GM19025 (cell line): ENCODE measurements at regions not wholly inside any gene's neighbourhood (a gene's known extent, or its start where the extent isn't known, plus 50 kb on each side); places are given as distances from the start of the nearest gene placed in this dataset.

ENCODE experiments used
- ATAC-seq: cut with Tn5 transposase; IDR thresholded peaks from one replicate; pipeline ENCODE4 v1.9.1; 2021; ENCODE audit warnings: mild to moderate bottlenecking, low read depth, moderate library complexity; ENCODE audit not compliant: unreplicated experiment

DNA sequence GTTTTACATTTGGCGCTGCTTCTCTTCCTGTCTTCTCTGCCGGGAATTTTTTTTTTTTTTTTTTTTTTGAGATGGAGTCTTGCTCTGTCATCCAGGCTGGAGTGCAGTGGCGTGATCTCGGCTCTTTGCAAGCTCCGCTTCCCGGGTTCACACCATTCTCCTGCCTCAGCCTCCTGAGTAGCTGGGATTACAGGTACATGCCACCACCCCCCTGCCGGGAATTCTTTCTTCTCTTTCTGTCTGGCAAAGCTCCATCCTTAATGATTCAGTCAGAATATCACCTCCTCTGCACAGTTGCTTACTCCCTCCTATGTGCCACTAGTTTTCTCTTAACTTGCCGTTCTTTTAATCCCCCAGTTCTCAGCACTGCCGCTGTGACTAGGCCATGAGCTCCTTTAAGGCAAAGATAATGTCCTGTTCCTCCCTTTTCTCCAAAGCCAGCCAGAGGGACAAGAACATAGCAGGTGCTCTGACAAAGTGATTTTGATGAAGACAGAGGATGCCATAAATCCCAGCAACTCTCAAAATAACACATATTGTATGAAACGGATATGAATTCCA, 112.1 kb upstream of the LRATD1 start:
- ATAC-seq, result no peak

DNA sequence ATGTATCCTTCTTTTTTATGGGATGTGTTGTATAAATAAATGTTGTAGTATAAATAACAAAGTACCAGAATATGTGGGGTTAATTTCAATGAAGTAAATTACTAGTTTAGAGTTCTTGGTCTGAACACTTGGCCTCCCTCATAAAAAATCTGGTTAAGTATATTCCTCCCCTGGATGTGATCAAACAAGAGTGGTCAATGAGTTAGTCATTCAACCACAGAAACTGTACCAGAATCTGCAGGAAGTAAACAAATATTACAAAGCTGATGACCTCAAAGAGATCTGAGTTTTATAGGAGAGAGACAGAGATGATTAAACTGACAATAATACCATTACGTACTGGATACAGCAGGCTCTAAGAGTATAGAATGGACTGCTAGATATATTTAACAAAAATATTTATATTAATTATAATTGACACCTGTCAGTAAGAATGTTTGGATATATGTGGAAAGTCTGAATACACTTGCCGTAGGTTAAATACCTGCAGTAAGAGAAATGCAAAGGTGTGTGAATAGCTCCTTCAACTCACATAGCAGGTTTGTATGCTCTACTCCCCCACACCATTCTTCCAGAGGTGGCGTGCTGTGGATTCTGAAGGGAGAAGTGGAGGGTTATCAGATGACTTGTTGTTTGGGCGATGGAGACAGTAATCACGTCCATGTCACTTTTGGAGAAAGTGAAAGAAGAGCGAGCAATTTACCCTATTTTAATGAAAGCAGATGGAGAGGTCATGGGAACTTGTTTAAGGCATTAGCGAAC, 108.3 kb upstream of the LRATD1 start:
- ATAC-seq, result no peak

DNA sequence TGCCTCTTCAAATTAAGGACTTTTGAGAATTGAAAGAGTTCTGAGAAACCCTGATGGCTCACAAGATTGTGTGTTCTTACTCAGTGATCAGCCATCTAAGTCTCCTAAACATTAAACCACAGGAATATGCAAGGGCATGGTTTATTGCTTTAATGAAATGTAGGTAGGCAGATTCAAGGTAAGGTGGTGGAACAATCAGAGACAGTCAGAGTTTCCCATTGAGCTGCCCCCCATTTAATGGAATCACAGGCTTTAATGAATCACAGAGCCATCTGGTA, 107.8 kb upstream of the LRATD1 start:
- no peak for ATAC-seq

DNA sequence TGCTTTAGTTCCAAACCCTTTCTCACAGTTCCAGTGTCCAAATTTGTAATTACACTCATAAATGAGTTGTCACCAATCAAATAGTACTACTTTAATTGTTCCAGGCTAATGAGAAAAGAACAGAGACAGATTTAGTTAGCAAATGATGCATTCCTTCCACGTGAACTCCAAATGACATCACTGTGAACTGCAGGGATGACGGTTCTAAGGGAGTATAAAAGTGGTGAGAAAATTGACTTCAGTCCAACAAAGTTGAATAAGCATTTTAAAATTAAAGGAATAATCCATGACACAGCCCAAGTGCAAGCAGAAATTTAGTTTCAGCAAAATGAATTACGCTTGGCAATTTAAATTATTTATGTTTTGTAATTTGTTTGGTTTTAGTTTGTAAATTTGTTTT, 102.0 kb upstream of the LRATD1 start:
- no peak for ATAC-seq

DNA sequence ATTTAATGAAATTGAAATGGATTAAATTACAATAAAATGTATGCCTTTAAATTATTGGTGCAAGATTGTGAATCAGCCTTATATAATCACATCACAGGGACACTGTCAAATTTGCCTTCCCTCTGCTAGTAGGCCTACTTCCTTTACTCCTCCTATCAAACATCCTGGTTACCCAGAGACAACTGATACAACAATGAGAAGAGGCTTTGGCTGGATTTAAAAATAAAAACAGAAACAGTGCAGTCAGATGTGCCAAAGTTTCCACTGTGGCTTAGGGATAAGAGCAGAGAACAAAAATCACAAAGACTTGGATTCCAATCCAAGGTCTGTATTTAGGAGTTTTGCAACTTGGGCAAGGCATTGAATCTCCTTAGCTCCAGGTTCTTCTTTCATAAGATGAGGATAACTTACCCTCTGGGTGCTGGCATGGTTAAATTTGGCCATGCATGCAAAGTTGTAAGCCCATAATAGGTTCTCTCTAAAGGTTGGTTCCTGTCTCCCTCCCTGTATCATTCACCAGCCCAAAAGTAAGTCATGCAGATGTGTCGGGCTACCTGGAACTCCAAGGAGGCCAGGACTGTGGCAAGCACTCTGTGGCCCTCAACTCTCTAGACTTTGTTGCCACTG, 99.3 kb upstream of the LRATD1 start:
- ATAC-seq, result no peak

DNA sequence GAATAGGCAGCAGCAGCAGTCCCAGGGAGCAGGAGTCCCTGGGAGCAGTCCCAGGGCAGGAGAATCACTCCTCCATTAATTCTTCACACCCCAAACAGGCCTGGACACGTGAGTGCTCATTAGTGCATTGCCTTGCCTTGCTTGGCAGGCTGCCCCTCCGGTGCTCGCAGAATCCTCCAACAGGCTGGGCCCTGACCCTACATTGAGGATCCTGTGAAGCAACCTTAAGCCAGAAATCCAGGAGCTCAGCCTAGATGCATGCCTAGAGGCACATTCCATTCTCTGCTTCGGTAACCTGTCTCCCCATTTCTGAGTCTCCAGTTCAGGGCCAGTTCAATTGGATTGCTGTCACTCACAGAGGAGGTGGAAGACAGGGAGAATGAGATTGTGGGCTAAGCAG, 97.4 kb upstream of the LRATD1 start:
- ATAC-seq, result no peak

DNA sequence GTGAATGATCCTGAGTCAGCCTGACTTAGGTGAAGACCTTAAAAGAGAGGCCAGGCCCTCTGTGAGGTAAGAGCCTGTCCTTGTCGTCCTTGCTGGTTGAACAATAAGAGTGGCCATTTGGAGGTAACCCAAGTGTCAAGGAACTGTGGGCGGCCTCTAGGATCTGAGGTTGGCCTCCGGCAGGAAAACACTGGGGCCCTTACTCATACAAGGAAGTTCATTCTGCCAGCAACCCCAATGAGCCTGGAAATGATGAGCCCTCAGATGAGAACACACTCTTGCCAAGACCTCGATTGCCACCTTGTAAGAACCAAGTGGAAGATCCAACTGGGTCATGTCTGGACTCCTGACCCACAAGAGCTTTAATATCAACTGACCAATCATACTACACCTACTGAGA, 95.5 kb upstream of the LRATD1 start:
- ATAC-seq, result no peak

DNA sequence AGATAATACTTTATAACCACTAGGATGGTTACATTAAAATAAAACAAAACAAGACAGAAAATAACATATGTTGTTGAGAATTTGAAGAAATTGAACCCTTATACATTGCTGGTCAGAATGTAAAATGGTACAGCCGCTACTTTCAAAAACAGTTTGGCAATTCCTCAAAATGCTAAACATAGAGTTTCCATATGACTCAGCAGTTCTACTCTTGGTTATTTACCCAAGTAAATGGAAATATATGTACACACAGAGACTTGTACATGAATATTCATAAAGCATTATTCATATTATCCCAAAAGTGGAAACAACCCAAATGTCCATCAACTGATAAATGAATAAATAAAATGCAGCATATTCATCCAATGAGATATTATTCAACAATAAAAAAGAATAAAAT, 92.5 kb upstream of the LRATD1 start:
- no peak for ATAC-seq

DNA sequence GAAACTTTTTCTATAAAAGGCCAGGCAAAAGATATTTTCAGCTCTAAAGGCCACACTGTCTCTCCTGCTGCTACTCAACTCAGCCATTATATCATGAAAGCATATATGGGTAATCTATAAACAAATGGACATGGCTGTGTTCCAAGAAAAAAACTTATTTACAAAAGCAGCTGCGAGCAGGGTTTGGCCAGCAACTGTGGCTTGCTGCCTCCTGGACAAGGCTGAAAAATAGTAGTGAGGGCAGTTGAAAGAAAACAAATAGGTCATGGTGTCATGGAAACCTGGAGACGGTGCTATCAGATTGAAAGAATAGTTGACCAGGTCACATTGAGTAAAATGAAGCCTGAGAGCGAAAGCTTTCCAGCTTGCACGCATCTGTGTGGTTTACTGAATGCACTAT, 89.2 kb upstream of the LRATD1 start:
- no peak for ATAC-seq

DNA sequence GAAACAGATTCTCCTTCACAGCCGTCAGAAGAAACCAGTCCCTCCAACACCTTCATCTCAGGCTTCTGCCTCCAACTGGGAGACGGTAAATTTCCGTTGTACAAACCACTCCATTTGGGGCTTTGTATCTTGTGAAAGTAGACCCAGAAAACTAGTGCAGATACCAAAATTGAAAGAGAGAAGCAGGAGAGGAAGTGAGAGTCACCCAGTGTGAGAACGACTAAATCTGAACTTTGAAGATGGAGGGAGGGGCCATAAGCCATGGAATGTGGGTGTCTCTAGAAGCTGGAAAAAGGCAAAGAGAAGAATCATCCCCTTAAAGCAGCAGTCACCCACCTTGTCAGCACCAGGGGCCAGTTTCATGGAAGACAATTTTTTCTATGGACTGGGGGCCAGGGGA, 88.3 kb upstream of the LRATD1 start:
- ATAC-seq, result no peak

DNA sequence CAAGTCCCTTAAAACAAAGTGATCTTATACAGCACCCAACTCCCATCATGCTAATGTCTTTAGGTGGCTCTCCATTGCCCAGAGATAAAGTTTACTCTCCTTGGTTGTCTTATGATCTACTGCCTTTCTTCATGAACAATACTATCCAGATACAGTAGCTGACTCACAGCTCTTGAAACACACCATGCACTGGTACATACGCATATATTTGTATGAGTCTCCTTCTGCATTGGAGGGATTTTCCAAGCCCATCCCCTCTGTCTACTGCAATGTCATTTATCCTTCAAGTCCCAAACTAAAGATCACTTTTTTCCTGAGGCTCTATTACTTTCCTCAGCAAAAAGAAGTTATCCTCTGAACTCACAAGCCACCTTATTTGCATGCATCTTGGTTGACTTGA, 84.7 kb upstream of the LRATD1 start:
- ATAC-seq, result no peak

DNA sequence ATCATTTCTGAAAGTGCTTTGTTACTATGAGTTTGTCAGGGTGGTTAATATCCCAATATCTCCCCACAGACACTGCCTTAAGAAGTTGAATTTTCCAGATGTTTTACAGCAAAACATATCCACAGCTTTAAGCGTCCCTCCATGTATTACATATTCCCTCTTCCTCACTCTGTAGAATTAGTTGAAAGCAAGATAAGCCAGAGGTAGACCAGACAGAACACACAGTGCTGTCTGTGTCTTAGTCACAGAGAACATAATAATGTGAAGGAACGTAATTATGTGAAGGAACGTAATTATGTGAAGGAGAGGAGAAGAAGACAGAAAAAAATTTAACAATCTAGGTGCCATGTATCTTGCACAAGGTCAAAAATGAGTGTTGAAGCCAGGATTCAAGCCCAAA, 81.9 kb upstream of the LRATD1 start:
- ATAC-seq, result no peak

DNA sequence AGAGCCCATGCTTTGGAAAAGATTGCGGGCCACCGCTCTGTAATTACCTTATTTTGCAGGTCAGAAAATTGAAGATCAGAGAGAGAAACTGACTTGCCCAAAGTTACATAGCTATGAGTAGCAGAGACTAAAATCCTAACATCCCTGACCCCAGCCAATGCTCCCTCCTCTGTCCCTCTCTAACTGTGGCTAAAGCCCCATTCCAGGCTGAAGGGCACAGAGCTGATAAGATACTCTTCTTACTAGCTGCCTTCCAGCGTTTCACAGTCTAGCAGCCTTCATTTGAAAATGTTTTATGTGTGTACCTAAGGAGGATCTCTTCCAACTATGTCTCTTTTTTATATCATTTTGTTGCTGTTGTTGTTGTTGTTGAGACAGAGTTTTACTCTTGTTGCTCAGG, 81.4 kb upstream of the LRATD1 start:
- ATAC-seq, result no peak

DNA sequence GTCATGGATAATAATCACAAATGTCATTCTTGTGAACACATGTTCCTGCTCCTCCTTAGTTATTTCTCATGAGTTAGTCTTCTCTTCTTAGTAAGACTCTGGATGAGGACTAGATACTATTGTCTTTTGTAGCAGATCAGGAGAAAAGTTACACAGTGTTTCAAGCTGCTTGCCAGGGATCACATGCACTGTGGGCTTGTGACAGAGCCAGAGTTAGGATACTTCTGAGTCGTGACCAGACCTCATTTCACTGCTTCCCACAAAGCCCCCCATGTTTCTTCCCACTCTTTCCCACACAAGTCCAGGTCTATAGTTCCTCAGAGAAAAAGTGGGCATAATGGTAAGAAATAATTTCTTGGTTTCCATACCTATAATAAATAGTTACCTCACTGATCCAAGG, 80.2 kb upstream of the LRATD1 start:
- no peak for ATAC-seq

DNA sequence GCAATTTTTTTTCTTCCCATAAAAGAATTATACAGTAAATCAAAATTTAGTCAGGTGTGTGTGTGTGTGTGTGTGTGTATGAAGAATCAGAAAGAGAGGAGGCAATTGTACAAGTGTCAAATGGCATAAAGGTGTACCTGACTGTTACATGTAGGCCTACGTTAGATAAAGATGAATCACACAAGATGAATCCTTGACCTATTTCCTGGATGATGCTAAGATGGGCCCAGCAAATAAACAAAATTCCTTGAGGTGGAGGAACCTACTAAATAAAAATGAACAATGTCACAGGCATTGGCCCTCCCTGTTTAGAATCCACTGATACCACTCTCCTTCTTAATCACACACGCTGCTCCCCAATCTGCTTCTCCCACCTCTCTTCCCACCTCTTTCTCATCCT, 79.7 kb upstream of the LRATD1 start:
- ATAC-seq, result no peak

DNA sequence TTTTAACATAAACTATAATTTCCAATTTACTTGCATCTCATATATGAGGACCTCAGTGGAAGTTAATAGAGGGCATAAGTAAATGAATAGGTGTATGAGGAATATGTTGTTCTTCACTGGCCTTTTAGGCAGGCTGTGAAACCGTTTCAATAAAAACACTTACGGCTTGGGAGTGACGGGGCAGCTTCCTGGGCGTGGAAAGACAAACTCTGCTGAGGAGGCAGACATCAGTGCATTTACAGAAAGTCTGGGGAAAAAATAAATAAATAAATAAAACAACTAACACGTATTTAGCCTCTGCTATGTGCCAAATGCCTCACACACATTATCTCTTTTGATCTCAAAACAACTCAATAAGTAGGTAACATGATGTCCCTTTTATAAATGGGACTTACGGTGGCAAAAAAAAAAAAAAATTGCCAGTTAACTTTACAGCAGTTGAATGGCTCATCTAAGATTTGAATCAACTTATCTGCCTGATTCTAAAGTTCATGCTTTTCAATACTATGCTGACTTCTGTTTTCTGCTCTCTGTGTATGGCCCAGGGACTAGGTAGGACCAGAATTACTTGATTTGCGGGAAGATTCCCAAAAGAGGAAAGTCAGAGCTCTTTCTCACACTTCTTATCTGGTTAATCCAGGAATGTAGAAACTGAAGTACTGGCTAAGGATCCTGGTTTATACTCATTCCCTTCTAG, 77.5 kb upstream of the LRATD1 start:
- no peak for ATAC-seq

DNA sequence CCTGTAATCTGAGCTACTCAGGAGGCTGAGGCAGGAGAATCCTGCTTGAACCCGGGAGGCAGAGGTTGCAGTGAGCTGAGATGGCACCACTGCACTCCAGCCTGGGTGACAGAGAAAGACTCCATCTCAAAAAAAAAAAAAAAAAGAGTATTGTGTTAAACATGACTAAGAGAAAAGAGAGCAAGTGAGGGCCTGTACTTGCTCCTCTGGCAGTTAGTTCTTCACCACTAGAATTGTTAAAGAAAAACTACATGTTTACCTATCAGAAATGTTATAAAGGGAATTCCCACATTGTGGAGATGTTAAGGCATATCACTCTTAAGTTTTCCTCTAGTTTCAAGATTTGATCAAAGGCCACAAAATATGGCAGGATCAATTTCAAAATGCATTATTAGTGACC, 75.4 kb upstream of the LRATD1 start:
- no peak for ATAC-seq

DNA sequence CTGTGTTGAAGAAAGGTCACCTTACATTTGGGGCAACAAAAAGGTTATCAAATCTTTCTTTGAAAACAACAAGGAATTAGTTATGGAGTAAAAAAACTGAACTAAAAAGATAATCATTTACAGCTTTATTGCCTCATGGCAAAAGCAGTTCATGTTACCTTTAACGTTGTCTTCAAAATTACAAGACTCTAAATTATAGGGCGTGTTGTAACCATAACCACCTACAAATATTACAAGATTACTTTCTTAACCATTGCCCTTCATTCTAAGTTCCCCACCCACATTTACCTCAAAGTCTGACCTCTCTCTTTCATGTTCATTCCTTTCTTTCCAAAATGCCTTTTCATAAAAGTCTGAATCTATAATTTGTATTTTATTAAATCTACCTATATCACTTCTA, 74.6 kb upstream of the LRATD1 start:
- ATAC-seq, result no peak

DNA sequence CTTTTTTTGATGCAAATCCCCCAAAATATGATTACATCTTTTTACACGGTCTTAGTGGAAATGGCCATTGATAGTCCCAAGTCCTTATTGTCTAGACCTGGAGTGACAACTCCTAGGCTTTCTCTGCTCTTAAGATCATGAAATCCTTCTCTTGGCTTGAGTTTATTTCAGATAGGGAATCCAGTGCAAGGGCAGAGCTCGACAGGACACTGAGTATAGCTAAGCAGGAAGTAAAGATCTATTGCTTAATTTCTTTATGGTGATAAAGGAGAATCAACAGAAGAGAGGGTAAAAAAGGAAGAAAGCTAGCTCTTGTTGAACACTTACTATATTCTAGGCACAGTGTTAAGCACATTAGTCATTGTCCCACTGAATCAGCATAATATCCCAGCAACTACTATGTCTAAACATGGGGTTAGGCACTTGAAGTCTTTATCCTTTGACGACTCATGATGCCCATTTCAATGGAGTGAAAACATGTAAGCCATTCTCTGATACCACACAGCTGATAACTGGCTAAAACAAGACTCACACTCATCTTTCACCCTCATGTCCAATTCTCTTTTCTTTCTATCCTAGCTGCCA, 74.1 kb upstream of the LRATD1 start:
- ATAC-seq, result no peak

DNA sequence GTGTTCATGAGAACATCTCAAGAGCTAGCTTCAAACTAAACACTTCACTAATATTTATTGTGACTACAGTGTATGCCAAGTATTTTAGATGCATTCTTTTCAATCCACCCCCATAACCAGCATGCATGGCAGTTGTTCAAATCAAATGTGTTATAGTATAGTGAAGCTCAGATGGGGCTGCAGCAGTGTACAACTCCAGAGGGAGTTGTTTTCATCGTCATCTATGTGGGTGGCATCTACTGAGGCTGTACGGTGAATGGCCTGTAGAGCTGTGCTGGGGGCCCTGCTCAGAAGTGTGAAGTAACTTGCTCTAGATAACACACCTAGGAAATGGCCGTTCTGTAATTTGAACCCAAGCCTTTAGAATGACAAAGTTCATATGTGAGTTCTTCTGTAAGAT, 71.8 kb upstream of the LRATD1 start:
- no peak for ATAC-seq

DNA sequence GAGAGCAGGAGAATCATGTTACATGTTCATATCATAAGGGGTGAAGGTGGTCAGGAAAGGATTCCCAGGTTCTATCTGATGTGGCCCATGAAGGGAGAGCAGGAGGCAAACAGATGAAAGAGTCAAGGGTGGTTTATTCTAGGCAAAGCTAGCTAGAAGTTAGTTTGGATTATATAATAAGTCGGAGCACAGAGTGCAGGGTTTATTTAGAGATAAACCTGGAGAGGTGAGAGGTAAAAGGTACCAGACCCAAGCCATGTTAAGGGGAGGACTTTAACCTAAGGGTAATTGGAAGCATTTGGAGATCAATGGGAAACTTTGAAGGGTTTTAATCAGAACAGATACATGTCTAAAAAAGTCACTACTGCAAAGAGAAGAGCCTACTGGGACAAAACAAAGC, 69.2 kb upstream of the LRATD1 start:
- no peak for ATAC-seq

DNA sequence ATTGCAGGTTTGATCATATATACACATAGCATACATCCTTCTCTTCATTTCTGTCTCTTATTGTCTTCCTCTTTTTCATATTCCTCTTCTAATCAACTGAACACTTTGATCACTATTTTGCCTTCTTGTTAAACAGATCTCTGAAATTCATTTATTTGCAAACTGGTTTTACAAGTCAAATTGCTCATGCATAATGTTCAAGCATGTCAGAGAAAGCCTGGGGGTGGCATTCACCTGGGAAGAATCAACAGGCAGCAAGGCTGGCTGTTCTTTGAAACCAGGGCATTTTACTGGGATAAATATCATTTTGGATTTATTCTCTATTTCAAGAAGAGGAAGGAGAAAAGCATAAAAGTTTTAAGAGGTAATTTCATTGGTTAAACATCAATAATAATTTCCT, 66.9 kb upstream of the LRATD1 start:
- ATAC-seq, result no peak
